Islet precursor cell (in vitro differentiated cells): ENCODE measurements at regions not wholly inside any gene's neighbourhood (a gene's known extent, or its start where the extent isn't known, plus 50 kb on each side); places are given as distances from the start of the nearest gene placed in this dataset.
"Not testable (repeated sequence)": the region's sequence is repeated elsewhere in the genome, so short reads cannot be mapped to it uniquely, and the experiment has no call there.

Experiments used
- DNase-seq: peaks from one replicate; pipeline ENCODE4 v3.0.0-alpha.2; 2018

- DNase-seq = not testable (repeated sequence)
Measured at GRCh38 chr2:89876445-89876844, 1185.0 kb downstream of the RPIA start.

GRCh38 chr2:89876878-89877277, 1185.4 kb downstream of the RPIA start:
- DNase-seq = not testable (repeated sequence)

DNA sequence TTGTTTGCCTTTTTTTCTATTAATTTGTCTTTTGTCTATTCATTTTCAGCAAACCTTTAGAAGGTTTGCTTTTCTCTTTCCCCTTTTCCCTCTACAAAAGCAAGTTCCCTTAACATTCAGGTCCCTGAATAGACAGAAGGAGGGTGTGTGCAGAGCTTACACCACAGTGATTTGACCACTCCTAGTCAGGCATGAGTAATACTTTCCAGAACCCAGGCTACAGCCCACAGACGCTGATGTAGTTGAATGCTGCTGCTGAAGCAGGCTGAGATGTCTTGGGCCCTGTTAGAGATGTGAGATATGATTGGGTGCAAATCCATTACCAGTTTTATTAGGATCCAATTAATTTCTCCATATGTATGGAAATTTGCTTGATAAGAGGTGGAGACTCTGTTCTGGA, 1191.4 kb downstream of the RPIA start:
- DNase-seq = not testable (repeated sequence)

GRCh38 chr2:89883624-89884023, 1192.2 kb downstream of the RPIA start:
- not testable (repeated sequence) for DNase-seq

DNA sequence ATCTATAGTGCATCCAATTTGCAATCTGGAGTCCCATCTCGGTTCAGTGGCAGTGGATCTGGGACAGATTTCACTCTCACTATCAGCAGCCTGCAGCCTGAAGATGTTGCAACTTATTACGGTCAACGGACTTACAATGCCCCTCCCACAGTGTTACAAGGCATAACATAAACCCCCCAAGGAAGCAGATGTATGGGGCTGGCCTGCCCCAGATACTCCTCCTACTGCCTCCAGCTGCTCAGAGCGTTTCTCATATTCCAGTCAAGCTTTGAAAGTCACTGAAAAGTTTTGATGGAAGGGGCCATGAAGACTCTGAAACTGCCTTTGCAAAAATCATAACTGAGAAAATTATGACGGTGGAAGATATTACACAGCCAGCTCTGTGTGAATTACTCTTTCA, 1193.6 kb downstream of the RPIA start:
- not testable (repeated sequence) for DNase-seq

- not testable (repeated sequence) for DNase-seq
Measured at GRCh38 chr2:89888693-89889092, 1197.2 kb downstream of the RPIA start.

DNA sequence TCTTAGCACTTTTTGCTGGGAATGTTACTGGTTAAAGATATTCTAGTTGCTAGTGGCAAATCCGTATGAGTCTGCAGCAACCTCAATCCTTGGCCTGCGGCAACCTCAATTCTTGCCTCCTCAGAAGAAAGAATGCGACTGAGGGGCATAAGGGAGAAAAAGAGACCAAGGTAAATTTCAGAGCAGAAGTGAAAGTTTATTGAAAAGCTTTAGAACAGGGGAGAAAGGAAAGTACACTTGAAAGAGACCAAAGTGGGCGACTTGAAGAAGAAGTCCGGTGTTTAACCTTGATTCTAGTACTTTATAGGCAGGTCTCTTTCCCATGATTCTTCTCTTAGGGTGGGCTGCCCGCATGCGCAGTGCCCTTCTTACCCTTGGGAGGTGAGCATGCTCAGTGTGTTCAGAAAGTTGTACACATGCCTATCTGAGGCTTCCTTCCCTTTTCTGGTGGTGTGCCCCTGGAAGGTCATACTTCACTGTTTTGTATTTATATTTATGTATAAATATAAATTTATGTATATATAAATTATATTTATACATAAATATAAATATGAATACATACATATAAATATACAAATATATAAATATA, 1198.8 kb downstream of the RPIA start:
- DNase-seq = not testable (repeated sequence)

DNA sequence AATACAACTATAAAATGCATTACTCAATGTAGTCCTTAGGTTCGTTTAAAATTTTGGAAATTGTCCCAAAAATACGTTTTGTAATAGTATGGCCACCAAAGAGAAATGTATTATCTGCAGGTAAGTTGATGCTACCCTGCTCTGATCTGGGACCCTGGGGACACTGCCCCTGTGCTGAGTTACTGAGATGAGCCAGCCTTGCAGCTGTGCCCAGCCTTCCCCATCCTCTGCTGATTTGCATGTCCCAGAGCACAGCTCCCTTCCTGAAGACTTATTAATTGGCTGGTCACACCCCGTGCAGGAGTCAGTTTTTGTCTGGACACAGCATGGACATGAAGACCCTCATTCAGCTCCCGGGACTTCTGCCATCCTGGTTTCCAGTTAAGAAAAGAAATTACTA, 1203.5 kb downstream of the RPIA start:
- DNase-seq = not testable (repeated sequence)

GRCh38 chr2:89895629-89896028, 1204.2 kb downstream of the RPIA start:
- DNase-seq = not testable (repeated sequence)

DNA sequence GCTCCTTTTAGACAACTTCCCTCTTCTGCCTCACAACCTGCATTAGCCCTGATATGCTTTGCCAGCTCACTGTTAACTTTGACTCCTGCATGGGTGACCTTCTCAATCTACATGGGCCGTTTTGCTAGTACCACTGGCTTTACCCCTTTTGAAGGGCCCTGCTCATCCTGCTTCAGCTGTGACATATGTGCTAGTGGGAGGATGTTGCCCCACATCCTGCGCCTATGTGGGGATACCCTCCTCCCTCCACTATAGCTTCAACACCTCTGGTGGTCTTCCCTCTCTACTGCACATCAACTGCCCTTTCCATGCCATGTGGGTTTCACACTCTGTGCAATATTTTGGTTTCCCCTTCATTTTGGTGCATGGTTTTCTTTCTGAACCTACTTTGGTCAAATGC, 1235.5 kb downstream of the RPIA start:
- not testable (repeated sequence) for DNase-seq

DNA sequence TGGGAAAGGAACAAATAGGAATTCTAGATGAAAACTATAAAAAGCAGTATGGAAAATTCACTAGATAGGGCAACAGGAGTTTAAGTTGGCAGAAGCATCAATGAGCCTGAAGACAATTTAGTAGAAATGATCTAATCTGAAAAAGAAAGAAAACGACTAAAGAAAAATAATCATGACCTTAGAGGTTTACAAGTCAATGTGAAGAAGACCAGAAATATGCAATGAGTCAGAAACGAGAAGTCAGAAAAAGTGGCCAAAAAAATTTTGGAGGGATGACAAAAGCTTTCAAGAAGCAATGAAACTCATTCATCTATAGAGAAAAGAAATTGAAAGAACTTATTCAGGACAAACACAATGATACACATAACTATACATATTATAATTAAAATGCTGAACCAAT, 1244.0 kb downstream of the RPIA start:
- DNase-seq = not testable (repeated sequence)

GRCh38 chr2:89936011-89936410, 1244.5 kb downstream of the RPIA start:
- not testable (repeated sequence) for DNase-seq

GRCh38 chr2:89936559-89936958, 1245.1 kb downstream of the RPIA start:
- DNase-seq = not testable (repeated sequence)

DNA sequence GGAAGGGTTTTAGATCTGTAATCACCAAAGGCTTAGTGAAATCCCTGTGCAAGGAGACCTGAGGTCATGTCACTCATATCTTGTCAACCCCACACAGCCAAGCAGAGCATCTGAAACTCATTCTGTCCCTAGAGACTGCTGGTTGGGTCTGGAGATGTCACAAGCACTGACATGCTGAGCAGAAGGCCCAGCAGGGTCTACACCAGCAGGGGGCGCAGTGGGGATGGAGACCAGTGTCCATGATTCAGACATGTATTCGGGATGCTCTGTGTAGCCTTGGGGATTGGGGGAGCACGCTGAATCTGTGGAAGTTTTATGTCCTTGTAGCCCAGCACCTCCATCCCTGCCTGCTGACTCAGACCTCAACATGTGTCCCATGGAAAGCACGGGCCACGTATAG, 1247.3 kb downstream of the RPIA start:
- DNase-seq = not testable (repeated sequence)

GRCh38 chr2:89944267-89944666, 1252.8 kb downstream of the RPIA start:
- DNase-seq = not testable (repeated sequence)

DNA sequence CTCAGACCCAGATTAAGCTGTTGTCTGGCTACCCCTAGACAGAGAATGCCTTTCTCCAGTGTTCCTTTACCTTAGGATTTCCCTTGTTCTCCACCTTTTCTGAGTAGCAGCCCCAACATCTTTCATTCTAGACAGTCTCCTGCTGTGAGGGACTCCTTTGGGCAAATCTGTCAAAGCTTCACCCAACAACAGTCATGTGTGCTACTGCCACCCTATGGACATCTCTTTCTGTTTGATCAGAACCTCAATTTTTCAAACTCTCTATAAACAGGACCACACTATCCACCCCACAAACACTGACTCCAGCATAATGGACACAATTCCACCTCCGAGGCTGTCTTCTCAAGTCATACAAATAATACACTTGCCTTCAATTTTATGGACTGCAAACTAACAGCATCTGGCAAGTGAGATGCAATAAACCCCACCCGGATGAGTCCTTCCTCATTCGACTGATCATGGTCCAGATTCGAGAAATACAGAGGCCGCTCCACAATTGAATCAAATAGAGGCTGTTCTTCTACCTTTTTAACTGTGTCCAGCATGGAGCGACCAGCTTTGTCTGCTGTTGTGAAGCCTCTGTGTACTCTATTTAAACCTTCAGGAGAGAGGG, 1253.6 kb downstream of the RPIA start:
- DNase-seq = not testable (repeated sequence)

GRCh38 chr2:89947208-89947815, 1255.8 kb downstream of the RPIA start:
- DNase-seq = not testable (repeated sequence)

DNA sequence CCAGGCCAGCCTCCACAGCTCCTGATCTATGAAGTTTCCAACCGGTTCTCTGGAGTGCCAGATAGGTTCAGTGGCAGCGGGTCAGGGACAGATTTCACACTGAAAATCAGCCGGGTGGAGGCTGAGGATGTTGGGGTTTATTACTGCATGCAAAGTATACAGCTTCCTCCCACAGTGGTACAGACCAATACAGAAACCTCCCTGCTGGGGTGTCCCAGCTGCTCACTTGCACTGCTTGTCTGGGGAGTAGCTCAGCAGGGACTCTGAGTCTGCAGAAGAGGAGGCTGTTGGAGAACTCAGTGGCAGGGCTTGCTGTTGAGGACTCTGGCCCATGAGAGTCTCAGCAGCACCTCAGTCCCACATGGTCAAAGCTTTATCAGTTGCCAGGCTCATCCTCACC, 1256.6 kb downstream of the RPIA start:
- DNase-seq = not testable (repeated sequence)

DNA sequence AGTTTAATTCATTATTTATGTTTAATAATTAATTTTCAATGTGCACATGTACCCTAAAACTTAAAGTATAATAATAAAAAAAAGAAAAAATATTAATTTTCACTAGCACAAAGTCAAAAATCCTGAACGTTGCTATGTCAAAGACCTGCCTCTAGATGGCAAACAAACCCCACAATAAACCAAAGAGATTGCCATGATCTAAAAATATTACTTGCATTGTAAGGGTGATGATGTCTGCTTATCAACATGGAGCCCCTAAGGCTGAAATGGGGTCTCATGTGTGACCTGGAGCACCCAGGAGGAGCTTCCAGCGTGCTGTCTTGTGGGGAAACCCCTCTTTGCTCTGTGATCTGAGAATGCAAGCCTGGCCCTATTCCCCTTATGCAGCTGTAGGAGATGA, 1259.3 kb downstream of the RPIA start:
- not testable (repeated sequence) for DNase-seq

GRCh38 chr2:89957236-89957635, 1265.8 kb downstream of the RPIA start:
- not testable (repeated sequence) for DNase-seq

DNA sequence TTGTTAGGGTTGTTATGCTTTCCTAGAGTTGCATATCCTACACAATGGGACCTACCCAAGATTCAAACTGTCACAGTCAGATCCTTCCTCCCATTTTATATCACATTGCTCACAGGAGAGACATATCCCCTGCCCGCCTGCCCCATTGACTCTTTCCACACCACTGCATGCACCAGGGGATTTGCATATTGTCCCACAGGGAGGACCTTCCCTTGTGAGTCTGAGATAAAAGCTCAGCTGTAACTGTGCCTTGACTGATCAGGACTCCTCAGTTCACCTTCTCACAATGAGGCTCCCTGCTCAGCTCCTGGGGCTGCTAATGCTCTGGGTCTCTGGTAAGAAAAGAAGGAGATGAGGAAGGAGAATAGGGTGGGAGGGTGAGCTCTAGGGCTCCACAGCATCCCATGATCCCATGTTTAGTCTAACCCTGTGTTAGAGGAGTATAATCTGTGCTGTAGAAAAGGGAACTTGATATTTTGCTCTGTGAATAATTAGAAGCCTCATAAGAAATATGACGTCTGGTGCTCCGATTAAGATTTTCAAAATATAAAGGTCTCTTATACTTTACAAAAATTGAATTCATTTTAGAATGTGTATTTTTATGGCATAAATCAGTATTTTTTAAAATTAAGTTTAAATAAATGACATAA, 1268.4 kb downstream of the RPIA start:
- not testable (repeated sequence) for DNase-seq

GRCh38 chr2:89960570-89960969, 1269.1 kb downstream of the RPIA start:
- DNase-seq = not testable (repeated sequence)

DNA sequence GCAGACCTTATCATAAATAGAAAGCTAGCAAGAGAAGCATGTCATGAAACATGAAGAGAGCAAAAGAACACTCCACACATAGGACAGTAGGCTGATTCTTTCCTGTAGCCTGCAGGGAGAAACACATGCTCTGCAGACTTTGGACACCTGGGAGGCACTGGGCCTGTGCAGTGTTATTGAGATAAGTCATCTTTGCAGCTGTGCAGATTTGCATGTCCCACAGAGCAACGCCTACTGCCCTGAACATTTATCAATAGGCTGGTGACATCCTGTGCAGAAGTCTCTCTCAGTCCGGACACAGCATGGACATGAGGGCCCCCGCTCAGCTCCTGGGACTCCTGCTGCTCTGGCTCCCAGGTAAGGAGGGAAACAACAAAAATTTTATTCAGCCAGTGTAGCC, 1277.1 kb downstream of the RPIA start:
- not testable (repeated sequence) for DNase-seq

DNA sequence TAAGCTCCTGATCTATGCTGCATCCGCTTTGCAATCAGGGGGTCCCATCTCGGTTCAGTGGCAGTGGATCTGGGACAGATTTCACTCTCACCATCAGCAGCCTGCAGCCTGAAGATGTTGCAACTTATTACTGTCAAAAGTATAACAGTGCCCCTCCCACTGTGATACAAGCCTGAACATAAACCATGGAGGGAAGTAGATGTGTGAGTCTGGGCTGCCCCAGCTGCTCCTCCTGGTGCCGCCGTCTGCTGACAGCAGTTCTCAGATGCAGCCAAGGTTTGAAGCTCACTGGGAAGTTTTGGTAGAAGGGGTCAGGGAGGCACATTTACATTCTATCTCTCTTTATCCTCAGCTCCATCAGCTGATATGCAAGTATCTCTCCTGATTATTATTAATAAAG, 1277.7 kb downstream of the RPIA start:
- DNase-seq = not testable (repeated sequence)
